Neural cell (in vitro differentiated cells): ENCODE measurements at regions not wholly inside any gene's neighbourhood (a gene's known extent, or its start where the extent isn't known, plus 50 kb on each side); places are given as distances from the start of the nearest gene placed in this dataset.

Experiments
- H2AFZ ChIP-seq: fragments of 200-600, 300-800 bp; sonication (generic), shearing (Covaris generic); 2 replicates; pipeline ENCODE4 v1.6.0; 2014; ENCODE audit warnings: low read depth, mild to moderate bottlenecking, antibody characterized with exemption, low read length, moderate library complexity
- H3F3A ChIP-seq: fragments of 200-600 bp; shearing (Covaris generic); 2 replicates; pipeline ENCODE4 v1.6.1; 2016; ENCODE audit warnings: mild to moderate bottlenecking, moderate library complexity, mixed read lengths, antibody characterized with exemption, low read length; ENCODE audit not compliant: insufficient read depth, poor library complexity, severe bottlenecking
- H3K27ac ChIP-seq: fragments of 200-600, 300-800 bp; sonication (generic), shearing (Covaris generic); 2 replicates; pipeline ENCODE4 v1.5.1; 2014; ENCODE audit warnings: mild to moderate bottlenecking, low read length, moderate library complexity
- H3K27me3 ChIP-seq: fragments of 300-800, 200-600 bp; sonication (generic), shearing (Covaris generic); 2 replicates; pipeline ENCODE4 v1.6.0; 2014; ENCODE audit warnings: mild to moderate bottlenecking, low read depth, low read length, moderate library complexity; ENCODE audit not compliant: insufficient read depth
- H3K36me3 ChIP-seq: fragments of 300-800, 200-600 bp; sonication (generic), shearing (Covaris generic); 2 replicates; pipeline ENCODE4 v1.5.1; 2014; ENCODE audit warnings: mild to moderate bottlenecking, antibody characterized with exemption, low read length, moderate library complexity; ENCODE audit not compliant: insufficient read depth
- H3K4me2 ChIP-seq: fragments of 300-800, 200-600 bp; sonication (generic), shearing (Covaris generic); 2 replicates; pipeline ENCODE4 v1.6.0; 2014; ENCODE audit warnings: mild to moderate bottlenecking, low read length
- H3K4me3 ChIP-seq: fragments of 300-800, 200-600 bp; sonication (generic), shearing (Covaris generic); 2 replicates; pipeline ENCODE4 v1.5.1; 2014; ENCODE audit warnings: mild to moderate bottlenecking, low read length, moderate library complexity
- H3K79me2 ChIP-seq: fragments of 200-600 bp; shearing (Covaris generic); replicated peaks from 2 replicates; pipeline ENCODE4 v1.6.0; 2014; ENCODE audit warnings: mild to moderate bottlenecking, low read length, moderate library complexity; ENCODE audit not compliant: insufficient read depth
- H3K9ac ChIP-seq: fragments of 300-800, 200-600 bp; sonication (generic), shearing (Covaris generic); 2 replicates; pipeline ENCODE4 v1.6.1; 2016; ENCODE audit warnings: mild to moderate bottlenecking, low read length, mixed read lengths
- H3K9me2 ChIP-seq: fragments of 200-600 bp; shearing (Covaris generic); 2 replicates; pipeline ENCODE4 v1.6.1; 2016; ENCODE audit warnings: mild to moderate bottlenecking, low read length, mixed read lengths; ENCODE audit not compliant: insufficient read depth
- H3K9me3 ChIP-seq: fragments of 200-600, 300-800 bp; sonication (generic), shearing (Covaris generic); 2 replicates; pipeline ENCODE4 v1.6.1; 2016; ENCODE audit warnings: mild to moderate bottlenecking, mixed run types, low read length, moderate library complexity, mixed read lengths
- H4K20me1 ChIP-seq: fragments of 200-600 bp; shearing (Covaris generic); 2 replicates; pipeline ENCODE4 v1.6.1; 2016; ENCODE audit warnings: mild to moderate bottlenecking, mixed run types; ENCODE audit not compliant: insufficient read depth
- EP300 ChIP-seq: fragments of 450-650 bp; conservative IDR thresholded peaks from 2 replicates; pipeline ENCODE4 v1.6.1; 2014; ENCODE audit warnings: antibody characterized with exemption, mild to moderate bottlenecking, moderate library complexity; ENCODE audit not compliant: poor library complexity, severe bottlenecking
- EZH2 ChIP-seq: fragments of 200-600, 300-800 bp; shearing (Covaris generic), sonication (generic); IDR thresholded peaks from 2 replicates; pipeline ENCODE4 v1.6.1; 2014; ENCODE audit warnings: antibody characterized with exemption, low read length, borderline replicate concordance, mild to moderate bottlenecking; ENCODE audit not compliant: insufficient read depth, poor library complexity, severe bottlenecking
- MXI1 ChIP-seq: fragments of 450-650 bp; conservative IDR thresholded peaks from 2 replicates; pipeline ENCODE4 v1.6.1; 2014; ENCODE audit warnings: antibody characterized with exemption, mild to moderate bottlenecking; ENCODE audit not compliant: poor library complexity, severe bottlenecking
- POLR2AphosphoS5 ChIP-seq: IDR thresholded peaks from 2 replicates; pipeline ENCODE4 v1.6.1; 2012
- RAD21 ChIP-seq: fragments of 450-650 bp; conservative IDR thresholded peaks from 2 replicates; pipeline ENCODE4 v1.6.1; 2014; ENCODE audit warnings: antibody characterized with exemption, mild to moderate bottlenecking, moderate library complexity
- REST ChIP-seq: IDR thresholded peaks from 2 replicates; pipeline ENCODE4 v1.6.1; 2012; ENCODE audit warnings: borderline replicate concordance
- SMC3 ChIP-seq: fragments of 450-650 bp; conservative IDR thresholded peaks from 2 replicates; pipeline ENCODE4 v1.6.1; 2014; ENCODE audit warnings: antibody characterized with exemption, mild to moderate bottlenecking, moderate library complexity; ENCODE audit not compliant: poor library complexity
- TAF1 ChIP-seq: IDR thresholded peaks from 2 replicates; pipeline ENCODE4 v1.6.1; 2012; ENCODE audit warnings: low read depth
- TF ChIP-seq, protein P1 (sequence below): fragments of 450-650 bp; IDR thresholded peaks from 2 replicates; pipeline ENCODE4 v1.5.1; 2014; ENCODE audit warnings: antibody characterized with exemption, mild to moderate bottlenecking, moderate library complexity; ENCODE audit not compliant: poor library complexity, severe bottlenecking

DNA sequence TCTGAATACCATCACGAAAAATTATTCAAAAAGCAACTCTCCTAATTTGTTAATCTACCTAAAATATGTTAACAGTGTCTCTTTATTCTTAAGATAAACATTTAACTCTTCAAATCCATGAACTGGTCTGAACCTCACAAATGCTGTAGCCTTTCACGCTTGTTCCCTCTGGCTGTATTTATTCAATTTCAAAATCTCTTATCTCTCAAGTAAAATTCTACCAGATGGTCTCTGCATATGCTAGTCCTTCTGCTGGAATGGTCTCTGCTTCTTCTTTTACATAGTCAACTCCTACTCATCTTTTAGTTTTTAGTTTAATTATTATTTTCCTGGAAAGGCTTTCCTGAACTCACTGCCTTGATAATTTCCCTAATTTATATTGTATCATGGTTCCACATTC lies 232.9 kb upstream of the PCDH20 start:
- Histone ChIP-seq H3K9me3 (no peaks in the 10 kb centered on the region), H3K79me2 (no peaks in the 10 kb centered on the region), H3F3A (no peaks in the 10 kb centered on the region), H3K9me2 (no peaks in the 10 kb centered on the region), H3K9ac (no peak overlapping the region), H3K27me3 (no peaks in the 10 kb centered on the region), H3K27ac (no peak overlapping the region), H2AFZ (no peak overlapping the region), H3K36me3 (no peaks in the 10 kb centered on the region), H3K4me3 (no peak overlapping the region), H3K4me2 (no peak overlapping the region), H4K20me1 (no peaks in the 10 kb centered on the region)
- TF ChIP-seq SMC3 (no peak), TAF1 (no peak), POLR2AphosphoS5 (no peak), REST (no peak), RAD21 (no peak), EP300 (no peak), MXI1 (no peak), EZH2 (no peak)
- TF ChIP-seq, protein P1, sequence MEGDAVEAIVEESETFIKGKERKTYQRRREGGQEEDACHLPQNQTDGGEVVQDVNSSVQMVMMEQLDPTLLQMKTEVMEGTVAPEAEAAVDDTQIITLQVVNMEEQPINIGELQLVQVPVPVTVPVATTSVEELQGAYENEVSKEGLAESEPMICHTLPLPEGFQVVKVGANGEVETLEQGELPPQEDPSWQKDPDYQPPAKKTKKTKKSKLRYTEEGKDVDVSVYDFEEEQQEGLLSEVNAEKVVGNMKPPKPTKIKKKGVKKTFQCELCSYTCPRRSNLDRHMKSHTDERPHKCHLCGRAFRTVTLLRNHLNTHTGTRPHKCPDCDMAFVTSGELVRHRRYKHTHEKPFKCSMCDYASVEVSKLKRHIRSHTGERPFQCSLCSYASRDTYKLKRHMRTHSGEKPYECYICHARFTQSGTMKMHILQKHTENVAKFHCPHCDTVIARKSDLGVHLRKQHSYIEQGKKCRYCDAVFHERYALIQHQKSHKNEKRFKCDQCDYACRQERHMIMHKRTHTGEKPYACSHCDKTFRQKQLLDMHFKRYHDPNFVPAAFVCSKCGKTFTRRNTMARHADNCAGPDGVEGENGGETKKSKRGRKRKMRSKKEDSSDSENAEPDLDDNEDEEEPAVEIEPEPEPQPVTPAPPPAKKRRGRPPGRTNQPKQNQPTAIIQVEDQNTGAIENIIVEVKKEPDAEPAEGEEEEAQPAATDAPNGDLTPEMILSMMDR, result no peak

DNA sequence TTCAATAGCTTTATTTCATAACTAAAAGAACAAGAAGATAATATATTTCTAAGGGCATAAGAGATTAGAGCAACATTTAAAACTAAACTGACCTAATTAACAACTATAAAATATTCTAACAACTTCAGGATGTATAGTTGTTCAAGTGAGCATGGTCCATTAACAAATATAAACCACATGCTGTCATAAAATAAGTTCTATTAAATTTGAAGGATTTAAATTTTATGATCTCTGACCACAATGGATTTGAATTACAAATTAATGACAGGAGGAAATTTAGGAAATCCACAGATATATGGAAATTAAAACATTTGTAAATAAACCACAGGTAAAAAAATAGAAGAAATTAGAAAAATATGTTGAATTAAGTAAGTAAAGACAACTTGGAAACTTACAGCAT lies 196.5 kb upstream of the PCDH20 start:
- no peaks in the 10 kb centered on the region for H3K9me3 ChIP-seq
- no peaks in the 10 kb centered on the region for H3F3A ChIP-seq
- H3K4me3 ChIP-seq, result no peak overlapping the region
- H3K36me3 ChIP-seq, result no peaks in the 10 kb centered on the region
- H3K4me2 ChIP-seq, result no peak overlapping the region
- no peaks in the 10 kb centered on the region for H3K27me3 ChIP-seq
- no peak overlapping the region for H2AFZ ChIP-seq
- no peaks in the 10 kb centered on the region for H3K79me2 ChIP-seq
- no peak overlapping the region for H3K9ac ChIP-seq
- no peaks in the 10 kb centered on the region for H3K9me2 ChIP-seq
- no peak for TF ChIP-seq SMC3
- TF ChIP-seq POLR2AphosphoS5, result no peak
- no peak for TF ChIP-seq TAF1
- no peak overlapping the region for H3K27ac ChIP-seq
- no peaks in the 10 kb centered on the region for H4K20me1 ChIP-seq

- Histone ChIP-seq H4K20me1 (no peaks in the 10 kb centered on the region), H3K4me2 (no peak overlapping the region)
- TF ChIP-seq, protein P1, result no peak
- TF ChIP-seq REST (no peak), SMC3 (no peak)
These were observed 192.5 kb upstream of the PCDH20 start for GRCh38 chr13:61608138-61608537.

More at GRCh38 chr13:61608138-61608537, 192.5 kb upstream of the PCDH20 start:
- H3K79me2 ChIP-seq, result no peaks in the 10 kb centered on the region
- no peaks in the 10 kb centered on the region for H3K27me3 ChIP-seq
- no peak overlapping the region for H2AFZ ChIP-seq
- H3K4me3 ChIP-seq, result no peak overlapping the region
- no peaks in the 10 kb centered on the region for H3F3A ChIP-seq
- H3K9ac ChIP-seq, result no peak overlapping the region
- H3K27ac ChIP-seq, result no peak overlapping the region
- no peaks in the 10 kb centered on the region for H3K9me3 ChIP-seq
- H3K36me3 ChIP-seq, result no peaks in the 10 kb centered on the region
- H3K9me2 ChIP-seq, result no peaks in the 10 kb centered on the region
